Adrenal gland (tissue), 5 donors: ENCODE measurements at regions not wholly inside any gene's neighbourhood (a gene's known extent, or its start where the extent isn't known, plus 50 kb on each side); places are given as distances from the start of the nearest gene placed in this dataset.
"Not testable (repeated sequence)": the region's sequence is repeated elsewhere in the genome, so short reads cannot be mapped to it uniquely, and the experiment has no call there.

Source experiments
- POLR2A ChIP-seq, 2 donors: fragments of 450-650 bp; IDR thresholded peaks; one replicate each; pipeline ENCODE4 v1.6.1; 2017; ENCODE audit warnings: antibody characterized with exemption in 2 of 2, mild to moderate bottlenecking in 2 of 2, moderate library complexity in 1 of 2
- TF ChIP-seq, protein P1 (sequence below), 6 experiments: fragments of 450-650 bp in 4 of 6; fragments of 200-600 bp in 2 of 6; sonication (generic) in 1 of 6; IDR thresholded peaks; 1 replicate in 5 of 6; 2 replicates in 1 of 6; pipeline versions ENCODE4 v1.5.1 to v1.8.0; 2016 to 2021; ENCODE audit warnings: antibody characterized with exemption in 6 of 6, mild to moderate bottlenecking in 2 of 6, moderate library complexity in 1 of 6
- donor health status: DM: no; HTN: no; CAD: no.

DNA sequence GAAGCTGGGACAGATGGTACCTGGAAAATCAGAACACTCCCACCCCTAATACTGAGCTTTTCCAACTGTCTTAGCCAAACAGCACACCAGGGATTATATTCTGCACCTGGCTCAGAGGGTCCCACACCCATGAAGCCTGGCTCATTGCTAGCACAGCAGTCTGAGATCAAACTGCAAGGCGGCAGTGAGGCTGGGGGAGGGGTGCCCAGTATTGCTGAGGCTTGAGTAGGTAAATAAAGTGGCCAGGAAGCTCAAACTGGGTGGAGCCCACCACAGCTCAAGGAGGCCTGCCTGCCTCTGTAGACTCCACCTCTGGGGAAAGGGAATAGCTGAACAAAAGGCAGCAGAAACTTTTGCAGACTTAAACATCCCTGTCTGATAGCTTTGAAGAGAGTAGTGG, 403.3 kb downstream of the MBD2 start:
- TF ChIP-seq, protein P1, sequence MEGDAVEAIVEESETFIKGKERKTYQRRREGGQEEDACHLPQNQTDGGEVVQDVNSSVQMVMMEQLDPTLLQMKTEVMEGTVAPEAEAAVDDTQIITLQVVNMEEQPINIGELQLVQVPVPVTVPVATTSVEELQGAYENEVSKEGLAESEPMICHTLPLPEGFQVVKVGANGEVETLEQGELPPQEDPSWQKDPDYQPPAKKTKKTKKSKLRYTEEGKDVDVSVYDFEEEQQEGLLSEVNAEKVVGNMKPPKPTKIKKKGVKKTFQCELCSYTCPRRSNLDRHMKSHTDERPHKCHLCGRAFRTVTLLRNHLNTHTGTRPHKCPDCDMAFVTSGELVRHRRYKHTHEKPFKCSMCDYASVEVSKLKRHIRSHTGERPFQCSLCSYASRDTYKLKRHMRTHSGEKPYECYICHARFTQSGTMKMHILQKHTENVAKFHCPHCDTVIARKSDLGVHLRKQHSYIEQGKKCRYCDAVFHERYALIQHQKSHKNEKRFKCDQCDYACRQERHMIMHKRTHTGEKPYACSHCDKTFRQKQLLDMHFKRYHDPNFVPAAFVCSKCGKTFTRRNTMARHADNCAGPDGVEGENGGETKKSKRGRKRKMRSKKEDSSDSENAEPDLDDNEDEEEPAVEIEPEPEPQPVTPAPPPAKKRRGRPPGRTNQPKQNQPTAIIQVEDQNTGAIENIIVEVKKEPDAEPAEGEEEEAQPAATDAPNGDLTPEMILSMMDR (IDR thresholded peaks at IDR 0.05): not testable (repeated sequence)
- not testable (repeated sequence) for TF ChIP-seq POLR2A (IDR thresholded peaks at IDR 0.05)
